ENCODE measurements at regions not wholly inside any gene's neighbourhood (a gene's known extent, or its start where the extent isn't known, plus 50 kb on each side); places are given as distances from the start of the nearest gene placed in this dataset.

DNA sequence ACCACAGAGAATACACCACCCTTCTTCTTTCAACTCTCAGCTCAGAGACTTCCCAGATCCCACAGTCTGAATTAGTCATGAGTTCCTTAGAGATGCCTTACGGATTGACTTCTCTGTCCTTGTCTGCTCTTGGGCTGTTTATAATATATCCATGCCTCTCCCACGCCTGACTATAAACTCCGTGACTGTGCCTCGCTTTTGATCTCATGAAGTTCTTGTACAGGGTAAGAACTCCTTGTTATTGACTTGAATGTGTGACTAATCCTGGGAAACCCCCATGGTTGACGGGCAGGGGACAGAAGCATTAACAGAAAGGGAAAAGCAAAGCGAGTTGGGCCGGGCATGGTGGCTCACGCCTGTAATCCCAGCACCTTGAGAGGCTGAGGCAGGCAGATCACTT, 62.4 kb upstream of the POU2AF1 start:
- no peak overlapping the region for H3K4me2 ChIP-seq (ENCODE audit: low read length)
- peak; percentile 28 for ATAC-seq
- no peaks in the 10 kb centered on the region for H4K20me1 ChIP-seq (ENCODE audit: low read length)
- H3K79me2 ChIP-seq (ENCODE audit: low read length) = no peaks in the 10 kb centered on the region
- intact Hi-C loops (cut with micrococcal nuclease) = no loop called here
- peaks cover 4% of the 10 kb centered on the region for H3K4me1 ChIP-seq (ENCODE audit: insufficient read depth, low read length)
- H3K9me3 ChIP-seq (ENCODE audit: low read length) = no peaks in the 10 kb centered on the region
- no peak overlapping the region for H3K4me3 ChIP-seq (ENCODE audit: low read length)
- peak; percentile 42 for DNase-seq
- BruUV-seq (replicated peaks) = no TSS peak
- no peak overlapping the region for H2AFZ ChIP-seq (ENCODE audit: low read length)
- TF ChIP-seq, protein P1, sequence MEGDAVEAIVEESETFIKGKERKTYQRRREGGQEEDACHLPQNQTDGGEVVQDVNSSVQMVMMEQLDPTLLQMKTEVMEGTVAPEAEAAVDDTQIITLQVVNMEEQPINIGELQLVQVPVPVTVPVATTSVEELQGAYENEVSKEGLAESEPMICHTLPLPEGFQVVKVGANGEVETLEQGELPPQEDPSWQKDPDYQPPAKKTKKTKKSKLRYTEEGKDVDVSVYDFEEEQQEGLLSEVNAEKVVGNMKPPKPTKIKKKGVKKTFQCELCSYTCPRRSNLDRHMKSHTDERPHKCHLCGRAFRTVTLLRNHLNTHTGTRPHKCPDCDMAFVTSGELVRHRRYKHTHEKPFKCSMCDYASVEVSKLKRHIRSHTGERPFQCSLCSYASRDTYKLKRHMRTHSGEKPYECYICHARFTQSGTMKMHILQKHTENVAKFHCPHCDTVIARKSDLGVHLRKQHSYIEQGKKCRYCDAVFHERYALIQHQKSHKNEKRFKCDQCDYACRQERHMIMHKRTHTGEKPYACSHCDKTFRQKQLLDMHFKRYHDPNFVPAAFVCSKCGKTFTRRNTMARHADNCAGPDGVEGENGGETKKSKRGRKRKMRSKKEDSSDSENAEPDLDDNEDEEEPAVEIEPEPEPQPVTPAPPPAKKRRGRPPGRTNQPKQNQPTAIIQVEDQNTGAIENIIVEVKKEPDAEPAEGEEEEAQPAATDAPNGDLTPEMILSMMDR (conservative IDR thresholded peaks at IDR 0.05; ENCODE audit: low read depth, low read length) = no peak
- TF ChIP-seq EZH2phosphoT487 (IDR thresholded peaks at IDR 0.05; ENCODE audit: borderline replicate concordance, low read length) (no peak), EZH2 (IDR thresholded peaks at IDR 0.05; ENCODE audit: low read length, unreplicated experiment) (no peak)
- no peak overlapping the region for H3K9ac ChIP-seq (ENCODE audit: low read length)
- no peaks in the 10 kb centered on the region for H3K9me2 ChIP-seq (replicated peaks; ENCODE audit: low read length)
- ChIA-PET CTCF (no interaction called here), POLR2A (ENCODE audit: unreplicated experiment) (no interaction called here)
- H3F3A ChIP-seq (ENCODE audit: low read length, unreplicated experiment) = no peaks in the 10 kb centered on the region
- no peak overlapping the region for H3K27ac ChIP-seq (ENCODE audit: low read length)
- H3K27me3 ChIP-seq (ENCODE audit: low read length) = no peaks in the 10 kb centered on the region
- no peaks in the 10 kb centered on the region for H3K36me3 ChIP-seq (ENCODE audit: low read depth, low read length)

DNA sequence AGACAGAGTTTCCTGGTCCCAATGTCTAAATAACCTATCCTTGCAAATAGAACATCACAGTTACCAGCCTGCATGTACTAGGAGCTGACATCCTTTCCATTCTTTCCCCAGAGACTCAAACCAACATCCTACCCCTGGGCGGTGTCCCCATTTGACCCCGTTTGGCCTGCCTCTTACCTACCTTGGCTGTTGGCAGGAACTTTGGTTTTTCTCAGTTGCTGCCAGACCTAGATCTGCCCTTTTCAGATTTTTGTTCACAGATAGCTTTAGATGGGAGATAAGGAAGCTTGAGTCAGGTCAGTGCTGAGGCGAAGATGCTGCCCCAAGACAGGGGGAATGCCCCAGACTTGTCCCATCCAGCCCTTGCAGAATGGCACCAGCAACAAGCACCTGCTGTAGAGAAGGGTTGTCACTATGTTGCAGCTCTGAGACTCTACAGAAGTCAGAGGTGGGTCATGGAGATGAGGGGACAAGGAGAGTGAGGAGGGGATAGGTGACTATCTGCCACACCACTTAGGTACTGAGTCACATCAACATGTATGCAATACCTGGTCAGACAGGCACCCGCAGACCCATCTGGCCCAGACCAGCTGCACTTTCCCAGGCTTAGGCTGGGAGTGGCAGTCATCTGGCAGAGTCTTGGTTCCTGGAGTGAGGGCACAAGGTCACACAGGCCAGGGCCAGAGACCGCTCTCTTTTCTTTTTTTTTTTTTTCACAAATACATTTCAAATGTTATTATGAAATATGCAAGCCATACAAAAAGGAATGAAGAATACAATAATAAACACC, 61.5 kb upstream of the POU2AF1 start:
- Histone ChIP-seq H3K9me3 (ENCODE audit: low read length) (no peaks in the 10 kb centered on the region), H3K4me2 (ENCODE audit: low read length) (no peak overlapping the region), H4K20me1 (ENCODE audit: low read length) (no peaks in the 10 kb centered on the region), H3K4me3 (ENCODE audit: low read length) (no peak overlapping the region), H3K27ac (ENCODE audit: low read length) (no peak overlapping the region), H3K9me2 (replicated peaks; ENCODE audit: low read length) (no peaks in the 10 kb centered on the region), H3K27me3 (ENCODE audit: low read length) (no peaks in the 10 kb centered on the region), H3K36me3 (ENCODE audit: low read depth, low read length) (no peaks in the 10 kb centered on the region), H3K9ac (ENCODE audit: low read length) (no peak overlapping the region), H3K79me2 (ENCODE audit: low read length) (no peaks in the 10 kb centered on the region), H2AFZ (ENCODE audit: low read length) (no peak overlapping the region), H3F3A (ENCODE audit: low read length, unreplicated experiment) (no peaks in the 10 kb centered on the region), H3K4me1 (ENCODE audit: insufficient read depth, low read length) (peaks cover 4% of the 10 kb centered on the region)
- ChIA-PET CTCF (no interaction called here), POLR2A (ENCODE audit: unreplicated experiment) (no interaction called here)
- DNase-seq (no peak), ATAC-seq (no peak)
- intact Hi-C loops (cut with micrococcal nuclease) = no loop called here
- no peak for TF ChIP-seq EZH2phosphoT487 (IDR thresholded peaks at IDR 0.05; ENCODE audit: borderline replicate concordance, low read length)
- TF ChIP-seq, protein P1 (conservative IDR thresholded peaks at IDR 0.05; ENCODE audit: low read depth, low read length) = no peak
- TF ChIP-seq EZH2 (IDR thresholded peaks at IDR 0.05; ENCODE audit: low read length, unreplicated experiment) = no peak
- no TSS peak for BruUV-seq (replicated peaks)

DNA sequence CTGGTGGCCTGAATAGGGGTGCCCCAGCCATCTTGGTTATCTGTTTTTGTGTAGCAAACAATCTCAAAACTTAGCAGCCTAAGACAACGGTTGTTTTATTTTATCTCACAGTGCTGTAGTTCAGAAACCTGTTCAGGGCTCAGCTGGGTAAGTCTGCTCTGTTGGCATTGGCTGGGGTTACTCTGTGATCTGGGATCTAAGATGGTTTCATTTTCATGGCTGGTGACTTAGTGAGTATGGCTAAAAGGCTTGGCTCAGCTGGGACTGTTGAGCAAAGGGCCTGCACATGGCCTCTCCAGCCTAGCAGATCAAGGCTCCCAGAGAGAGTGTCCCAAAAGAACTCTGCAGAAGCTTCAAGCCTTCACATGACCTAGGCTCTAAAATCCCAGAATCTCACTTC, 60.8 kb upstream of the POU2AF1 start:
- Histone ChIP-seq H4K20me1 (ENCODE audit: low read length) (no peaks in the 10 kb centered on the region), H3K4me2 (ENCODE audit: low read length) (no peak overlapping the region), H3K9me3 (ENCODE audit: low read length) (no peaks in the 10 kb centered on the region), H3K36me3 (ENCODE audit: low read depth, low read length) (no peaks in the 10 kb centered on the region), H2AFZ (ENCODE audit: low read length) (no peak overlapping the region), H3K27me3 (ENCODE audit: low read length) (no peaks in the 10 kb centered on the region), H3K9me2 (replicated peaks; ENCODE audit: low read length) (no peaks in the 10 kb centered on the region), H3K4me1 (ENCODE audit: insufficient read depth, low read length) (peaks cover 4% of the 10 kb centered on the region), H3K4me3 (ENCODE audit: low read length) (no peak overlapping the region), H3K9ac (ENCODE audit: low read length) (no peak overlapping the region), H3F3A (ENCODE audit: low read length, unreplicated experiment) (no peaks in the 10 kb centered on the region), H3K79me2 (ENCODE audit: low read length) (no peaks in the 10 kb centered on the region), H3K27ac (ENCODE audit: low read length) (no peak overlapping the region)
- ATAC-seq = no peak
- TF ChIP-seq EZH2phosphoT487 (IDR thresholded peaks at IDR 0.05; ENCODE audit: borderline replicate concordance, low read length) = no peak
- TF ChIP-seq, protein P1 (conservative IDR thresholded peaks at IDR 0.05; ENCODE audit: low read depth, low read length) = no peak
- TF ChIP-seq EZH2 (IDR thresholded peaks at IDR 0.05; ENCODE audit: low read length, unreplicated experiment) = no peak
- no TSS peak for BruUV-seq (replicated peaks)
- POLR2A ChIA-PET (ENCODE audit: unreplicated experiment) = interaction anchor here (0.6 kb wide), 1 partner anchor 13 kb away, joined by 3 read pairs; no protein-coding TSS in a partner anchor
- CTCF ChIA-PET = no interaction called here
- intact Hi-C loops (cut with micrococcal nuclease) = no loop called here
- no peak for DNase-seq

Data from PC-3 (cell line).